T1000 (cell line): ENCODE measurements at regions not wholly inside any gene's neighbourhood (a gene's known extent, or its start where the extent isn't known, plus 50 kb on each side); places are given as distances from the start of the nearest gene placed in this dataset.
"Not testable (repeated sequence)": the region's sequence is repeated elsewhere in the genome, so short reads cannot be mapped to it uniquely, and the experiment has no call there.

Experiments
- DNase-seq: peaks from one replicate; lab custom pipeline; 2025; ENCODE audit warnings: mixed read lengths; lab: John Stamatoyannopoulos, UW

DNA sequence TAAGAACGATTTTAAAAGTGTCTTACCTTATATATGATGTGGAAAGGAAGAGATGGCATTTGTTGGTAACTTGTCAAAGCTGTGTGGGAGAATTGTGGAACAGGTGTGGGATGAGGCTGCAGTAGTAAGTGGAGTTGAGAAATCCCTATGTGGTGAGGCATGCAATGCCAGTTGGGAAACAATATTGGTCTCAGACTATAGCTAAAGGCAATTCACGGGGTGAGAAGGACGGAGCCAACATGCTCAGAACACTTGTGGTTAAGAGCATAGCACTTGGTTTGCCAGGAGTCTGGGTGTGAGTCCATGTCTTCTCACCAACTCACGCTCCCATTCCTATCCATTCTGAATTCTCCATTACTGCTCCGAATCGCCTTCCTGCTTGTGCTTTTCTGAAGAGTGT is 615.6 kb upstream of the ADAMTS9 start:
- DNase-seq: no peak

DNA sequence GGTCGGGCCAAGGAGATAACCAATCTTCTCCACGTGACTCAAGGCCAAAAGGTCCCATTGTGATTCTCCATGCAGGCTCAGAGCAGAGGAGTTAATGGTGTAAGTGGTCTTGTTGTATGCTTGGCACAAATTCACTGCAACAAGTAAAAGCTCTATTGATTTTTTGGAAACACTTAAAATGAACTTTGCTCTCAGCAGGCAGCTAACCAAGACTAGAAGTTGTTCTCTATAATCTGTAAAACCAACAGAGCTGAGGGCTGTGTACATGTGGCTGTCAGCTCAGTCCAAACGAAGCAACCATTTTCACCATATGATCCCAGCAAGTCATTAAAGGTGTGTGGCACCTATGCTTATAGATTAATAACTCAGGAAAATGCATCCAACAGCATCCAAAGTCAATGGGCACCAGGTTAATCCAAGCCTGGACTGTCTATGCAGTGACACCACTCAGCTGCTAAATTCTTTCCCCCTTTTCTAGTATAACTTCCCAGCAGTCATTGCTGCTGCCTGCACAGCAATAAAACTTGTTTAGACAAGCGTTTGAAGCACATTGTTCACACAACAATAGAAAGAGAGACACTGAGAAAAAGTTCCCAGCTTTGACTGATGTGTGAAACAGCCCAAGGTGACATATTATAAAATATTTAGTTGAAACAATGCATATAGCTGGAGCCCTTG is 603.8 kb upstream of the ADAMTS9 start:
- no peak for DNase-seq

DNA sequence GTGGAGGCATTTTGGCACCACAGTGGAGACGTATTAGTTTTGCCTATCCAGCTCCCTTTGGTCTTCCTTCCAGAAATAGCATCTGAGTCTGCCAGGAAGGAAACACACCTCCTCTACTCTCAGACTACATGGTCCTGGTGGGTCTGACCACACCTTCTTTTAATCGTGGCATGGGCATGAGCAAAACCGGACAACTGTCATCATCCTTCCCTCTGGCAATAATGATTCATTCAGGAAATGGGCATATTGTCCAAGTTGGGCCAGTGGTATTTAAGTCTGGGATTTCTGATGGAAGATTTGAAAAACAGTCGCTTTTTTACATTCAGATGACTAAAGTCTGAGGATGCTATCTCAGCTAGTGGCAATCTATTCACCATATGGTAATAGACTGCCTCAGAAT is 601.0 kb upstream of the ADAMTS9 start:
- peak; percentile 14 for DNase-seq

DNA sequence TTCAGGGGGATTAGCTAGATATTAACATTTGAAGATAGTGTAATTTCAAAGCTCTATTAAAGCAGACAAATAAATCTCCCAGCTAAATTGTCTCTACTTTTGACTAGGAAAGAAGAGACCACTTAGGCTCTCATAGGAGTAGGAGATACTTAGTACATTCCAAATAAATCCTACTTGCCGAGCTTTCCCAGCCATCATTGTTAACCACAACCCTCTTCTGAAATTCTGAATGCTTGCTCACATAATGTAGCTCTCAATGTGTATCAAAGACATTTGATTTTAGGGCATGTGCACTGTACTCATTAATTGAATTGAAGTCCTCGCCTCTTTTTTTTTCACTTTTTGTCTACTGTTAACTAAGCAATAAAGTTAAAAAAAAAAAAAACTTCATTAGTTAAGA is 598.2 kb upstream of the ADAMTS9 start:
- no peak for DNase-seq

DNA sequence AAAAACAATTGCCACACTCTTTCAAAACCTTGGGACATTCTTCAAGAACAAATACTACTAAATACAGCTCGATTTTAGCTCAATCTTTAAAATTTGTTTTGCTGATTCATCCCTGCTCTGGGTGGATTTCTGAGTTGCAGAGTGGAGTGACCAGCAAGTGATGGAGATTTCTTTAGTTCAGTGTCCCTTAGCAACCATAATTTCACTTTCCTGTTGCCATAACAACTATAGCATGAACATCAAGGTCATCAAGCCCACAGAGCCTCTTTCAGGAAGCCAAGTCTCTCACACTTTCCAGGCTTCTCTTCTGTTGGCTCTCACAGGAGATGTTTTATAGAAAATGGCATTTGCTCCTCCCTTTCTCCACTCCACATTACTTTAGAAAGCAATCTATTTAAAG is 597.2 kb upstream of the ADAMTS9 start:
- DNase-seq: no peak

DNA sequence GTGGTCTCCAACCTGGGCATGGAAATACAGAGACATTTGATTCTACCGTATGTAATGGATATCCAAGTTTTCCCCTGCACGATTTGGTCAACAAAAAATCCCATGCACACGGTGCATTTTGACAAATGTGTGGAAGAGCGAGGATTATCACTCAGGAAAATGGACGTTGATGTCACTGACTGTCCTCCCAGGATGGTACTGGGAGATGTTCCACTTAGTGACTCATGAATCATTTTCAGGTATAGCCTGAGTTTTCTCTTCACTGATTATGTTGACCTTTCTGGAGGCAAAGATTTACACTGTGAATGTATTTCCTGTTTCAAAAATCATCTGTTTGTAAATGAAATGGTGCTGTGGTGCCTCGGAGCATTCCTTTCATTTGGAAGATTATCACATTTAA is 596.7 kb upstream of the ADAMTS9 start:
- no peak for DNase-seq

DNA sequence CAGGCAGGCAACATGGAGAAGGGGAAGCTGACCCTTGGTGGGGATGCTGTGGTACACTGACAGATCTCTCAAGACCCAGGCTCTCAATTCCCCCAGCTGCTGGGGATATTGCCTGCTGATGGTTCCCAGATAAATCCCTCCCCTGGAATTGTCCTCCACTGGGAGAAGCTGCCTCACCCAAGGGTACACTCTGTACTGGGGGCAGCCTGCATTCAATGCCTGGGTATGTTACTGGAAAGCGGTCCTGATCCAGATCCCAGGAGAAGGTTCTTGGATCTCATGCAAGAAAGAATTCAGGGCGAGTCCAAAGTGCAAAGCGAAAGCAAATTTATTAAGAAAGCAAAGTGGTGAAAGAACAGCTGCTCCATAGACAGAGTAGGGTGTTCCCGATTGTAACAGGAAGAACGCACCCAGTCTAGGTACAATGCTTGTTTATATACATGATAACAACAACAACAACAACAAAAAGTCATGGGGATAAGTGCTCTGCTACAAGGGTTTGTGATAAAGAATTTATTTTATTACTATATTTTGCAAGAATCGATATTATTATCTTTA is 591.5 kb upstream of the ADAMTS9 start:
- no peak for DNase-seq

DNA sequence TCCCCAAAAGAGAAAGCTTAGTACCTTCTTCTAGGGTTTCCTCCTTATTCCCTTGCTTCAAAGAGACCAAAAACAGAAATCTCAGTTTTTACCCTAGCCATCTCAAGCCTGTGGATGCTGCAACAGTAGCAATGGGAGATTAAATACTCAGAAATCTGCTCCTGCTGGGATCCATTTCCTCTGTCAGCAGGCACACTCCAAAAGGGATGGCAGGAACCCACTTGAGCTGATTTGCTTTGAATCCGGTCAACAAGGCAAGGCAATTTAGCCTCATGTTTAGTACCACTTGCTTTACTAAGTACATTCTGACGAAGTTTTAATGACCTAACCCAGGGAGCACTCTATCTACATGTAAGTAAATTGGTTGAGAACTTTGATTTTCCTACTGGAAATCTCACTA is 590.0 kb upstream of the ADAMTS9 start:
- no peak for DNase-seq

DNA sequence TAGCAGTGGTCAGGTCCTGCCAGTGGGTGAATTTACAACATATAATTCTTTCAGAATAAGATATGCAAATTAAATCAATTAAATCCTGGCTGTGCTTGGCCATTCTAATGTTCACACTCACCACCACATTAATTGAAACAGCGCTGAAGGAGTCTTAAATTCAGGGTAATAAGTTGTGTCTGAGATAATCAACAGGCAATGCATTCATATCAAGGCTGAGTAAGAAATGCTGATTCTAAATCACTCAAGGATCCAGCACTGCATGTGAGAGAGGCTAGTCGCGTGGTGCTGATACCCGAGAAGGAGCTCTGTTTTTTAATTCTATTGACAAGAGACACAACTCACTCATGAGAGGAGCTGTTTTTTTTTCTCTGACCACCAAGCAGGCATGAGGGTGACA is 588.8 kb upstream of the ADAMTS9 start:
- no peak for DNase-seq

DNA sequence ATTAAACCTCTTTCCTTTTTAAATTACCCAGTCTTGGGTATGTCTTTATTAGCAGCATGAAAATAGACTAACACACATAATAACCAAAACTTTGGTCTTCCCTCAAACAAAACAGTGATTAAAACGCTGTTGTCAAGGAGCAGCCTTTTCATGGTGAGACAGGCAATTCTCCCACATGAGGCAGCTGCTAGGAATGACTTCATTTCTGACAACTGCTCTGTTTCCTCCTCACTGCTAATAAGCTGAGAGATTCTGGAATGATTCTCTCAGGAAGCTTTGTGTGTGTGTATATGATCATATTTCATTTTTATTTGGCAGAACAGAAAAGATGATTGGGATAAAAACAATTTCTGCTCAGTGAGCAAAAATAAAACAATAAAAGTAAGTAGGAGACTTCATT is 580.6 kb upstream of the ADAMTS9 start:
- DNase-seq: no peak

DNA sequence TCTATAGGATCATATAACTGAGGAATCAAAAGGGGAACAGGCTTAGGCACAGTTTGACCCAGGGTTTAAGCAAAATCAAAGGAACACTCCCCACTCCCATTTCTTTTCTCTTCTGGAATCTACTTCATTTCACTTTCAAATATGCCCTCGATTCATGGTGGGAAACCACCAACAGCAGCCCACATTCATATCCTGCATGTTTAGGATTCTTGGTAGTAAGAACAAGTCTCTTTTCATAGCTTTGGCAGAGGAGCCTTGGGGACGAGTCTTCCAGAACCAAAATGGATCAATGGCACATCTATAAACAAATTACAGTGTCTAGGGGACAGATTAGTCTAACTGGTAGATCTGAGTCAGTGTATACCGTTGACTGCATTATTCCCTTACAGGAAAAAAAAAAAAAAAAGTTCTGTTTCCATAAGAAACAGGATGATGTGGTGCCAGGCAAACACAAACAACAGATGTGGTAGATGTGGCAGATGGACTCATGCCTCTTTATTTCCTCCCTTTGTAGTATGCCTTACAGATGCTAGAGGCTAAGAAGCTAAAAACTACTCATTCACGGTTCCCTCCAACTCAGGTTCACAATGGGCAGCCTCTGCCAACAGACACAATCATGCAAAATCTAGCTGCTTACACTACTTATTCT is 578.3 kb upstream of the ADAMTS9 start:
- no peak for DNase-seq

DNA sequence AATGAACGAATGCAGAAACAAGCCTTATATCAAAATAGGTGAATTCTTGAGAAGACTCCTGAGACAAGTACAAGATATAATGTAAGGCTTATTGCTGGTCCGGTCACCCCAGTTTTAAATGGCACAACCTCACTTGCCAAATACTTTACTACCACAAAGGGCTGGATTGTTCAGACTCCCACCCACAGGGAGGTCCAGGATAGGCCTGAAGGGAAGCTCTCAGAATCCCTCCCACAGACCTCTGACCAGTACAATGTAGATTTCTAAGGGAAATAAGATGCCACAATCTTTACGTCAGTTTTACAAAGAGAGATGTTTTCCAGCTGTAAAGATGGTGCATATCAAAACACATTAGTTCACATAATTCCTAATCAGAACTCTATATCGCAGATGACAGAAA is 577.7 kb upstream of the ADAMTS9 start:
- DNase-seq: no peak

DNA sequence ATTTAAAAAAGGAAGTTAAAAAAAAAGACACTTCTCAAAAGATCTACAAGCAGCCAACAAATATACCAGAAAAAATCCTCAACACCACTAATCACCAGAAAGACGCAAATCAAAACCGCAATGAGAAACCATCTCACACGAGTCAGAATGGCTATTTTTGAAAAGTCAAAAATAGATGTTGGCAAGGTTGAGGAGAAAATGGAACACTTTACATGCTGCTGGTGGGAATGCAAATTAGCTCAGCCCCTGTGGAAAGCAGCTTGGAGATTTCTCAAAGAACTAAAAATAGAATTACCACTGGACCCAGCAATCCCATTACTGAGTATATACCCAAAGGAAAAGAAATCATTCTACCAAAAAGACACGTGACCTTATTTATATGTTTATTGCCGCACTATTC is 574.7 kb upstream of the ADAMTS9 start:
- no peak for DNase-seq

DNA sequence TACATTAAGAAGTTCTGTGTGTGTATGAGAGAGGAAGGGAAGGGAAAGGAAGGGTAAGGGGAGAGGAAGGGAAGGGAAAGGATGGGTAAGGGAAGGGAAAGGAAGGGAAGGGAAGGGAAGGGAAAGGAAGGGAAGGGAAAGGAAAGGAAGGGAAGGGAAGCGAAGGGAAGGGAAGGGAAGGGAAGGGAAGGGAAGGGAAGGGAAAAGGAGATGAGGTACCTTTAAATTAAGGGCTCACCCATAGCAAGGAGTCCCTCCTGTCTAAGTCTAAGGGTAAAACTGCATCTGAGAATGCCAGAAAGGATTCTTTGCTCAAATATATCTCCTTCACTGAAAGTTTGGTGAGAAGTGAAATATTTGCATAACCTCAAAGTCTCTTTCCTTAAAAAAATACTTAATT is 572.1 kb upstream of the ADAMTS9 start:
- DNase-seq: no peak

DNA sequence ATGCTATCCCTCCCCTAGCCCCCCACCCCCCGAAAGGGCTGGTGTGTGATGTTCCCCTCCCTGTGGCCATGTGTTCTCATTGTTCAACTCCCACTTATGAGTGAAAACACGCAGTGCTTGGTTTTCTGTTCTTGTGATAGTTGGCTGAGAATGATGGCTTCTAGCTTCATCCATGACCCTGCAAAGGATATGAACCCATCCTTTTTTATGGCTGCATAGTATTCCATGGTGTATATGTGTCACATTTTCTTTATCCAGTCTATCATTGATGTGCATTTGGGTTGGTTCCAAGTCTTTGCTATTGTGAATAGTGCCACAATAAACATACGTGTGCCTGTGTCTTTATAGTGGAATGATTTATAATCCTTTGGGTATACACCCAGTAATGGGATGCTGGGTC is 565.1 kb upstream of the ADAMTS9 start:
- DNase-seq: not testable (repeated sequence)

DNA sequence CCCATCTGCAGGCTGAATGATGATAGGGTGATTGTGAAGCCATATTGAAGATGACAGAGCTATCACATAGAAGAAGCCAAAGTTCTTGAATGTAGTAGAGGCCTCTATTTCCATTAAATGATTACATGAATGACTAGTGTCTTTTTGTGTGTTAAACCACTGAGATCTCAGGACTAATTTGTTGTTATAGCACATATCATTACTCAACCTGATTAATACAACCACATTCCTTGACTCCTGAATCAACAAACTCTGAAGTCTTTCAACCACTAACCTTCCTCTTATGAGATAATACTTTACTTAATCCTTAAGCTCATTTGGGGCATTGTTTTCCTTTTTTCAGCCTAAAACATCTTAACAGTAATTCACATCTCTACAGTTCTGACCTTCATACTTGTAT is 564.5 kb upstream of the ADAMTS9 start:
- DNase-seq: no peak

DNA sequence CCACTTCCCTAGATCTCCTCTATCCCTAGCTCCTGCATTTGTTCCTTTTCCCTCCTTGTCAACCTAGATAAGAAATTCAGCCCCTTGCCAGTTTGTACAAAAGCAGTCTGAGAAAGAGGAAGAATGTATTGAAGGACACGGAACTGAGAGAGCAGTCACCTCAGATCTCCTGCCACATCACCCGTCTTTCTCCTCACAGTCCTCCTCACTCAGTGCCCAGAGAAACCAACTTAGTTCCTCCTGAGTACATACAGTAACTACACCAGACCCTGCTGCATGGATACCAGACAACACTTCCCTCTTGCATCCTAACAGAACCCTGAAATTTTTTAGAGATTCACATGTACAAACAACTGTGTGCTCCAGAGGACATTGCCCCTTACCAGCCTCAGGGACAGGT is 563.6 kb upstream of the ADAMTS9 start:
- DNase-seq: no peak

DNA sequence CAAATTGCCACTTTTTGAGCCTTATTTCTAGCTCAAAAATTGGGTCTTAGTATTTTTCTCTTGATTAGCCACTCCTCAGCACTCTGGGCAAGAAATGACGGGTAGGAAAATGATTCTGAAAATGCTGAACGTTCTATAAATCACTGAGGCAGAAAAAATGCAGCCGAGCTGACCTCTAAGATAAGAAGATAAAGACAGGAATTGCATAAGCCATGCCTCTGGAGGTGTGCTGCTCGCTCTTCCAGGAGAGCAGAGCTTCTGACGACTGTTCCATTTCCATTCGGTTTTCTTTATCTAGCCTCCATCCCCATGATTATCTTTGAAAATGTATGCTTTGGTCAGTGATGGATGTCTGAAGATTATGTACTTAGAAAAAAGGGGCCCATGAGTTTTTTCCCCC is 558.8 kb upstream of the ADAMTS9 start:
- DNase-seq: no peak

DNA sequence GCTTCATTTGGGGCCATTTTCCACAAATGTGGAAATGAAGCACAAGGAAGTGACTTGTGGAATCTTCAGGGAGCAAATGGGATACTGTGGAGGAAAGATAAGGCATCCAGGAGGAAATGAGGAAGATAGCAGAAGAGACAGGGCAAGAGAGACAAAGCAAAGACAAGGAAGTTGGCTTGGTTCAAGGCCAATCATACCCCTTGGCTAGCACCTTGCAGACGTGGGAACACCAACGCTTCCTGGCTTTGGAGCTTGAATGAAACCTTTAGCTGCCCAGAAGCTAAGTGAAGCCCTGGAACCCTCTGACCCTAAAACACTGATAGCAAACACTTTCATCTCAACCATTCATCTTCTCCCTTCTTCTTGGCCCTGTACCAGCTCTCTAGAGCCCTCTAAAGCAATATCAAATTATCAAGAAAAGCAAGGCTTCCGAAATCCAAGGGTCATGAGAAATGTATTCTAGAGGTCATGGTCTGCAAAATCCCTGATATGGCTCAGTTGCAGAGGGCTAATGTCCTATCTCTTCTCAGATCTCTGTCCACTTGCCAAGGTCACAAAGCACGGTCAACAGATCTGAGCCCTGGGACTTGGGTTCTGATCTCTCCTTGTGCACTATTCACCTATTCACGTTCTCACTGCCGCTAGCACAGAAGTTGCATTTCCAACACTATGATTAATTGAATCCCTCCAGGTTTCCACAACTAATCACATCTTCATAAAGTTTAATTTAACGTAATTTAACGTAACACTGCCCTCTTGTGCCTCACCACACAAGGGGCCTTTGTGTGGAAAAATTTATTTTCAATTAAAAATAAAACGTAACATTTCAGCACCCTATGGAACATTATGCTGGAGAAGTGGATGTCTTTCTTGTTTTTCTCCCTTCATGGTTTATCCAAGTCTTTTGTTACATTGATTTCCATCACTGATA is 557.6 kb upstream of the ADAMTS9 start:
- DNase-seq: no peak

DNA sequence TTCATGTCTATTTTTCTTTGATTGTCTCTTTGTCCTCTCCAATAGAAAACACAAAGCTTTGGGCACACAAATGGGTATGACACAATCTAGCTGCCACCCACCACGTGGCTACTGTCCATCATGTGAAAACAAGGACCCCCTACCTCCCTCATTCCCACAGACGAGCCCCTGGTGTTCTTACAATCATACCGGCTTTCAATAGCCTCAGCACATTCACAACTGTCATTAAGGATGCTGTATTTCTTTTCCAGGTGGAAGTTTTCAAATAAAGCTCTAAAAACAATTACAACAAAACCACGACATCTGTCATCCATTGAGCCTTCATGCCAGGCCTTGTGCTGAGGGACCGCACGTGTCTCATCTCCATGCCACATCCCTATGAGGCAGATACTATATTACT is 552.6 kb upstream of the ADAMTS9 start:
- no peak for DNase-seq

DNA sequence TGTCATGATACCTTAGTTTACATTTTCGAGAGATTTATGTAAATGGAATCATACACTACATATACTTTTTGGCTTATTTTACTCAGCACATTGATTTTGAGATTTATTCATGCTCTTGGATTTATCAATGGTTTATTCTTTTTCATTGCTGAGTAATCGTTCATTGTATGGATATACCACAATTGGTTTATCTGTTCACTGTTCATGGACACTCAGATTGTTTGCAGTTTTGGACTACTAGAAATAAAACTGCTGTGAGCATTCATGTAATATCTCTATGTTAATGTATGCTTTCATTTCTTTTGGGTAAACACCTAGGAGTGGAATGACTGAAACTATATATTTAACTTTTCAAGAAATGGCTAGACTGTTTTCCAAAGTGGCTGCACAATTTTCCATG is 550.9 kb upstream of the ADAMTS9 start:
- no peak for DNase-seq

DNA sequence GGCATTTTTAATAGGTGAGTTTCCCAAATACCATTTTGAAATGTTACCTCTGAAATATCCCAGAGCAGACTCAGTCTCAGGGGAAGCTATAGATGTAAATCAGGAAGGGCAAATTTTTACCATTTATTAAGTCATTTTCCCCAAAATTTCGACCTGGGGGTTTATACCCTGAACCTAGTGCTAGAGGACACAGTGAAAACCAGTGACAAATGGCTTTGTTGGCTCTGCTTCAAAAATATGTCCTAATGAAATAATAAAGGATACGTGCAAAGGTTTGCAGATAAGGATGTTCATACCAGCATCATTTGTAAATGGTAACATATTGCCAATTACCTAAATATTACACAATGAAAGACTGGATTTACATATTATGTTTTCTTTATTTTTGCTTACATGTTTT is 546.7 kb upstream of the ADAMTS9 start:
- DNase-seq: no peak

DNA sequence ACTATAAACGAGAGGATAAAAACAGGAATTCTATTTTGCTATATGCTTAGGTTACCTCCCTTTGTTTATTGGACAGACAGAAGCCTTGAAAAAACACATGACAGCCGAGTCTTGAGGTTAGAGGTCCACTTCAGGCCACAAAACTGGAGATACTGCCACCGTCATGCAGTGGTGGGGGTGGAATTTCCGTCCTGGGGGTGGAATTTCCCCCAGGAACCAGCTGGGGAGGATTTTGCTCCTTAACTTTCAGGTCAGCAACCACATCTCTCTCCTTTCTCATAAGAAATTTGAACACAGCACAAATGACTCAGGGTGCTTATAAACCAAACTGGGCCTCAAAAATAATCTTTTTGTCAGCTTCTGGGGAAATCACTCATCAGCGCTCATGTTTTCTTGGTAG is 545.8 kb upstream of the ADAMTS9 start:
- no peak for DNase-seq
